HG02973 (cell line): ENCODE measurements at regions not wholly inside any gene's neighbourhood (a gene's known extent, or its start where the extent isn't known, plus 50 kb on each side); places are given as distances from the start of the nearest gene placed in this dataset.

Experiments
- ATAC-seq: cut with Tn5 transposase; IDR thresholded peaks from one replicate; pipeline ENCODE4 v1.9.1; 2021; ENCODE audit warnings: moderate library complexity; ENCODE audit not compliant: unreplicated experiment

GRCh38 chr5:5967373-5967772, 411.0 kb downstream of the MED10 start:
- no peak for ATAC-seq

DNA sequence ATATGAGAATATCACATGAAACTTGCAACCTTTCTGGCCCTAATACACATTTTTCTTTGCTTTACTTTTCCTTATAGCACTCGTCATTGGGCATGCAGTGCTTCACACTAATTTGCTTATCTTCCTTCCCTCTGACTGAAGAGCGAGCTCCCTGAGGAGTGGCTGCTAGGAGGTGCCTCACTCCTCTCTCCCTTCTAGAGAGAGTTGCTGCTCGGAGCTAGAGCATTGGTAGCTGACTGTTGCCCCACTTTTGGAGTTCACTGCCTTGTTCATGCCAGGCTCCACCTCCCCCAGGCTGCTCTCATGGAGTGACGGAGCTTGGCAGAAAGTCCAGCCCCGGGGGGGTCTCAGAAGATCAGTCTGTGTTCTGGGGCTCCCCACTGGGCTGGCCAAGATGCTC, 413.2 kb downstream of the MED10 start:
- no peak for ATAC-seq

- ATAC-seq, result no peak
Measured at GRCh38 chr5:5964347-5964746, 414.0 kb downstream of the MED10 start.

DNA sequence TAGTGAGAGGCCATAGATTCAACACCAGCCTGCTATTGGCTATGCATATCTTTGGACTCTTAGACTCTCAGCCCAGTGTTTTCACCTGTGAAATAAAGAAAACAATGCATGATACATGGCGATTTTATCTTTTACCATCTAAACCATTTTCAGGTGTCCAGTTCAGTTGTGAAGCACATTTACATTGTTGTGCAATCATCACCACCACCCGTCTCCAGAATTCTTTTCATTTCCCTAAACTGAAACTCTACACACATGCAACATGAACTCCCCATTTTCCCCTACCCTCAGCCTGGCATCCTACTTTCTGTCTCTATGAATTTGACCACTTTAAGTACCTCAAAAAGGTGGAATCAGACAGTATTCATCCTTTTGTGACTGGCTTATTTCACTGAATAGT, 420.6 kb downstream of the MED10 start:
- ATAC-seq, result no peak

- ATAC-seq, result no peak
Measured at GRCh38 chr5:5954275-5954598, 424.1 kb downstream of the MED10 start.

DNA sequence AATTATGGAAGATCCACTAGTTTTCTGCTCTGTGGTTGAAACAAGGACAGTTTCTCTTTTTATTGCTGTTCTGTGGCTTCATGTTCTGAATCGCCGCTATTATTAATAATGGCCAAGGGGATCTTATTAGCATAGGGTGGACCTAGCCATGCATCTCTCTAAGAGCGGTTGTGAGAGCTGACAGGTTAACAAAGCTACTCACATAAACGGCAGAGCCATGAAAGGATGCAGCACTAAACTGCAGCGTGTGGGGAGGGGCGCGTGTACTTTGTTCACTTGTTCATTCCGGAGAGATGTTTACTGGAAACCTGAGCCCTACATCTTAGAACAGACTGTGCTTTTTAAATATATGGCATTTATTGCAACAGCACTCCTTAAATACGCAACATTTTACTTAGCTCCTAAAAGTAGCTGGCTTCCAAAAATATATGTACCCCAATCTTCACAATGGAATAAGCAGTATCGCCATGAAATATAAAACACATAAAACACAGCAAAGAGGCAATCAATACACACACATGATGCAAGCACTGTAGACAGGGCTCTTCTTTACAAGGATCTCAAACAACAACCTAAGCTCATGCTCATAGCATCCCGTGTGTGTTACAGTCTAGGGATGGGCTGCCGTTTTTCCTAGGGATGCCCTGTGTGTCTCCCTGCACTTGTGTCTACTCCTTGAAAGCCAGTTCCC, 424.6 kb downstream of the MED10 start:
- no peak for ATAC-seq

DNA sequence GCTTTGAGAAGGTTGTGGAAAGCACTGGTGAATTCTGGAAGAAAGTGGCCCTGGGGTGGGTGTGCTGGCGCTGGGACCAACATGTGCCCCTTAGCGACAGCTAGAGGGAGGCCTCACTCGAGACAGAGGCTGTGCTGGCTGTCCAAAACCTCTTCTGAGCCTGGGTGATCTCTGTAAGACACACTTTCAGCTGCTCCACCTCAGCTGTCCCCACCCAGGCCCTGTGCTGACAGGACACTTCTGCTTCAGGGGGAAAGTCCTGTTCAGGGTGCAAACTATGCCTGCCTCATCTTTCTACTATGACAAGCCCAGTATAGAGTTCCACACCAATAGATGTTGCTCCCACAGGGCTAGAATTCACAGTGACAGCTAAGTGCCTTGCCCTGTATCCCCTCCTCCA, 426.4 kb downstream of the MED10 start:
- ATAC-seq, result no peak

DNA sequence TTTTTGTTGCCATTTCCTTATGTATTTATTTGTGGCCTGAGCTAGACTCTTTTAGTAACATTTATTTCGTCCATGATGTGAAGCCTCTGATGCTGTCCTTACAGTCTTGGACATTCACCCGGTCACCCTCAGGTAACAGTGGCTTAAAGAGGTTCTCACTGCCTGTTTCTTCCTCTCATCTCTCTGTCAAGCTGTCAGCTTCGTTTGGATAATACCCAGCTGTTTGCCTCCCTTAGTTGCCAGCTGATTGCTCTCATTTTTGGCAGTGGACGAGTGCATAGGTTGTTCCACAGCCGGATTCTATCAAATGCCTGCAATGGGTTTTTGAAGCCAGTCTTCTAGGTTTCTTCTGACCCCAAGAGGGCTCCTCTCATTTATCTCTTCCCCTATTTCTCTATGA, 427.7 kb downstream of the MED10 start:
- ATAC-seq, result no peak

GRCh38 chr5:5941486-5941885, 436.9 kb downstream of the MED10 start:
- ATAC-seq, result no peak

DNA sequence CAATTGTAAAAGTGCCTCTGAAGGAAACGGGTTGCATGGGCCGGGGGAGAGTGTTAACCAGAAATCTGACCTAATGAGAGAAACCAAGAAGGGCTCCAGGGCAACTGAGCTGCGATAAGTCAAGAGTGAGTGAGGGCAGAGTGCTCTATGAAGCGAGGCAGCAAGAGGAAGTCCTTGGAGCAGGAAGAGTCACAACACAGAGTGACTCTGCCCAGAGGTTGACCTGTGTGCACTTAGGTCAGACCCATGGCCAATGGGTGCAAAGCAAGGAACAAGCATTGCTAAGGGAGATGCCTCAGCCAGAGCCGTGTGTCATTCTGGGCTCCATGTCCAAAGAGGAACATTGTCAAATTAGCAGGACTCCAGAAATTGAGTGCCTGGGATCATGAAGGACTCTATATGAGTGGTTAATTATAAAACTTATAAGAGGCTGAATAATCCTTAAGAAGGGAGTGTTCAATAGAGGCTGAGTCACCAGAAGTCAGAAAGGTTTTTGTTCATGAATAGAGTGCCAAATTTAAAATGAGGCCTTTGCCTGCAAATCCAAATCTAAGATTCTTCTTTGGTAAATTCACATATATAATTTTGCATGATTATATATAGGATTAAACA, 438.5 kb downstream of the MED10 start:
- ATAC-seq, result no peak

DNA sequence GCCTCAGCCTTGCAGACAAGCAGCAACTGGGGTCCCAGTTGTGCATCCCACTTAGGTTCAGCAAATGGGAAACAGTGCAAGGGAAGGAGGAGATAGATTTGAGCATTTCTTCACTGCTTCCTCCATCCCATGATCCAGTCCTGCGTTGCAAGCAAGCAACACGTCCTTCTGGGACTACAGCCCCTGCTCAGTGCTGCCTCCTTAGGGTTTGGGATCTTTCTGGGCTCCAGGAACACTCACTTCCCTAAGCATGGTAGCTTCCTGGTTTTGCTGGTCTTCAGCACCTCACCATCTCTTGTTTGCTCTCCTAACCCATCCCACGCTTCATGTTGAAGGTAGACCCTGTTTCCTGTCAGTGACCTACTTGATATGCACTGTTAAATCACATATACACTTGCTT, 444.7 kb downstream of the MED10 start:
- no peak for ATAC-seq

- no peak for ATAC-seq
Measured at GRCh38 chr5:5932824-5933223, 445.5 kb downstream of the MED10 start.

- ATAC-seq, result no peak
Measured at GRCh38 chr5:5930561-5930960, 447.8 kb downstream of the MED10 start.

DNA sequence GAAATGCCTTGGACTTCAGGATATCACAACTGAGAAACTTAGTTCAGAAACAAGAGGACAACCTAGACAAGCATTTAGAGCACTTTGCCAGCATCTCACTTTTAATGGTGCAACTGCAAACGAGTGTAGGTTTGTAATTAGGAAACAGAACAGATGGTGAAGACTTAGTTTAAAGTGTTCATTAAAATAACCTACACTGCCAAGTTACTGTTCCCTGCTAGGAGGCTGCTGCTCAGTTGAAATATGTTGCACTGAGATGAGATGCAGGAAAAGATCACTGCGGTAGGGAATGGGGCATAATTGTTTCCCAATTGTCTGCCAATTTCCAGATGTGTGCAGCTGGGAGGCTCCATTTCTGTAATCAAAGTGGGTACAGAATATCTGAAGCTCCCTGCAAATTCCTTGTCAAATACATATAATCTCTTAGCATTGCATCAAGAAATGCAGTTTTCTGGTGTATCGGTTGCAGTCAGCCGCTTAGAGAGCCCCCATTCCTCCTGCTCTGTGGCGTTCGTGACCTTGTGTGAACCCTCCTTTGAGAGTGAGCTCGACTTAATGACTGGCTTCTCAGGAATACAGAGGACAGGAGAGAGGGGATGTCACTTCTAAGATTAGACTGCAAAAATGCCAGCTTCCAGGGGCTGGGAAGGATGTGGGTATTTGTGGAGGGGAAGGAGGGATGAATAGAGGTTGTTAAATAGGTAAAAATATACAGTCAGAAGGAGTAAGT, 448.9 kb downstream of the MED10 start:
- no peak for ATAC-seq

GRCh38 chr5:5925191-5925590, 453.2 kb downstream of the MED10 start:
- no peak for ATAC-seq

DNA sequence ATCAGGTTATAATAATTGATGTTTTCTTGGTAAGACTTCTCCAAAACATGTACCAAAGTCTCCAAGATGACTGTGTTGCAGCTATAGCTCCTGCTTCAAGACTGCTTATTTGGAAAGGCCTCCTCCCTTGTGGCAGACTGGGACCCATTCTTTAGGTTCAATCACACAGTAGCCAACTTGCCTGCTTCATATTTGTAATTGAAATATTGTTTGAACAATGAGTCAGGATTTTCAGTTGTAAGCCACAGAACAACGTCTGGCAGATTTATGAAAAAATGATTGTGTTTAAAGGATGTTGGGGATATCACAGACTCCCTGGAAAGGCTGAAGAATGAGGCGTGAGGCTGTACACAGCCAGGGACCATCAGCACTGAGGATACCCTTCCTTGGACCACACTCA, 458.9 kb downstream of the MED10 start:
- no peak for ATAC-seq

DNA sequence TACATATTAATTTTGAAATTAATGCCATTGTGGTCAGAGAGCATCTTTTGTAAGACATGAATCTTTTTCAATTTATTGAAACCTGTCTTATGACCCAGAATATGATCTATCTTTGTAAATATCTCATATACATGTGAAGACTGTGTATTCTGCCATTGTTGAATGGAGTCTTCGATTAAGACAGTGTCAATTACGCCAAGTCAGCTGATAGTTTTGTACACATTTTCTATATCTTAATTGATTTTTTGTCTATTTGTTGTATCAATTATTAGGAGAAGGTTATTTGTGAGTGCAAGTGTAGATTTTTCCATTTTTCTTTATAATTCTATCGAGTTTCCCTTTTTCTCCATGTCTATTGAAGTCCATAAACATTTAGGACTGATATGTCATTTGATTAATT, 471.6 kb downstream of the MED10 start:
- no peak for ATAC-seq

DNA sequence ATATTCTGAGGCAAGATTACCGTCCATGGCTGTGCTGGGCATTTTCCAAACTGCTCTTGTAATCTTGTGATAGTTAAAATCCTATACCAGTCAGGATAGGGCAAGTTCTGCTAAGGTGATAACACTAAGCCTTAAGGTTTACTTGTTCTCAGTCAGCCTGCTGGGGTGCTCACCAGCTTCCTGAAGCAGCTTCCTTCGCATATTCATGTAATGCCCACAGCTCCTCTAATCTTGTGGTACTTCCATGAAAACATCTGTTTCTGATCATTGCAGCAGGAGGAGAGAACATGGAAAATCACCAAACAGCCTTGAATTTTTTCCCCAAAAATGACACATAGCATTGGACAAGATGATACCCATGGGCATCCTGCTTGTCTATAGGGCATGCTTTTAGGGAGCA, 473.2 kb downstream of the MED10 start:
- ATAC-seq, result no peak

DNA sequence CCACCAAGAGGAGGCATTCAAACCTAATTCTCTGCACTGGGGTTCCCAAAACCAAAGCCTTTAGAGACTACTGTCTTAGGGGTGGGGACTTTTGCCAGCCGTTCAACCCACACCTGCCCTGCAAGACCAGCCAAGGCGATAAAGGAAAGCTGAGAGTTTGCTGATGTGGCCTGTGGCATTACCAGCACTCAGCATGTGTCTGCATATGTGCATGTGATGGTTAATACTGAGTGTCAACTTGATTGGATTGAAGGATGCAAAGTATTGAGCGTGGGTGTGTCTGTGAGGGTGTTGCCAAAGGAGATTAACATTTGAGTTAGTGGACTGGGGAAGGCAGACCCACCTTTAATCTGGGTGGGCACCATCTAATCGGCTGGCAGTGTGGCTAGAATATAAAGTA, 474.2 kb downstream of the MED10 start:
- ATAC-seq, result no peak

DNA sequence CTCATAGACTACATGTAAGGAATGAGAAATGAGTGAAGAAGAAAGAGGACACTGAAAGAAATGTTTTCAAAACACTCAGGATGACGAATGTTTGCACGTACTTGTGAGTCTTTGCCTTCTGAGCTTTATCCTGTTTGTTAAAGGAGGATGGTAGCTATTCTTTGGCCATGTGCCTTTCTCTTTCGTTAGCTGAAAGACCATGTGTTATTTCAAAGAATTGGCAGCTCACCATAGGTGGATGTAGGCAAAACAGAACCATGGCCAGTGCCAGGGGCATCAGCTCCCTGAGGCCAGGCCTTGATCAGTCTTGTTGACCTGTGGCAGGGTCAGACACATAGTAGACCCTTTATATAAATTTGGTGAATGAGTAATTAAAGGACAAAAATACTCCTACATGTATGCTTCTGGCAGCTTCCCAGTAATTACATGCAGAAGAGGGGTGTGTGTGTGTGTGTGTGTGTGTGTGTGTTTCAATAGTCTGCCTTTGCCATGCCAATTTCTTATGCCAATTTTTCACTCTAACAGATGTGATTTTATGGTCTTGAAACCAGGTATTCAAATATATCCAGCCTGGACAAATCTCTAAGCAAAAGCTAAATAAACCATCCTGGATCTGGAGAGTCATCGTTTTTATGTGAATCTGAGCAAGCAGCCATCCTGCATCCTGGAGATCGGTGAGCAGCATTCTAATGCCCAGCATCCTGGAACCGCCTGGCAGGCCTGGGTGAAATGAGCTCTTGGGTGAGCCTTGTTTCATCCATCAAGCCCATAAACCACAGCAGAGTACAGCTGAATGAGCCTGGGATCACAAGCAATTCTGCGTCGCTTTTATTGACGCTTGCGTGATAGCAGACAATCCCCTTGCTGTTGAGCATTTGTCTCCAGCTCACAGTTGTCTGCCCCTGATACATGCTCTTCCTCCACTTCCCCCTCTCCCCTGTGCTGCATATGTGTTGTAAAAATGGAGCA, 475.4 kb downstream of the MED10 start:
- no peak for ATAC-seq

DNA sequence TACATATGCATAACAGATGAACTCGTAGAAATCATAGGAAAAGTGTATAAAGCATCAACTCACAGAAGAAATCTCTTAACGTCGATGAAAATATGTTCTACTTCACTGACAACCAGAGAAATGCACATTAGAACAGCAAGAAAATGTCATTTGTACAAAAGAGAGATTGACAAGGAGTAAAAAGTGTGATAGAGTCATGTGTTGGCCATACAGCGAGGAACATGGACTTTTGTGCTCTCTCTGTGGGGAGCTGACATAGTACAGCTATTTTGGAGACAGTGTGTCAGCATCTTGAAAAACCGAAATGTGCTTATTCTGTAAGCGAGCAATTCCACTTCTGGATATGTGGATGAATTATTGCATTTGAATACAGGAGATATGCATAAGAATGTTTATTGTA, 477.9 kb downstream of the ICE1 start:
- ATAC-seq, result no peak
